DND-41 (cell line): ENCODE measurements at regions not wholly inside any gene's neighbourhood (a gene's known extent, or its start where the extent isn't known, plus 50 kb on each side); places are given as distances from the start of the nearest gene placed in this dataset.

Experiments
- ATAC-seq: fragments of 200-7000 bp; cut with Tn5 transposase; 3 replicates; pipeline ENCODE4 v1.9.1; 2021; ENCODE audit warnings: low read depth; ENCODE audit not compliant: insufficient read depth
- DNase-seq: peaks from one replicate; pipeline ENCODE4 v3.0.0-alpha.2; 2020
- H2AFZ ChIP-seq: 2 replicates; pipeline ENCODE4 v1.6.0; 2012; ENCODE audit warnings: low read depth, low read length
- H3K27ac ChIP-seq: 2 replicates; pipeline ENCODE4 v1.5.1; 2012; ENCODE audit warnings: low read length, inconsistent platforms
- H3K27me3 ChIP-seq: fragments of 200-600 bp; sonication (generic); 2 replicates; pipeline ENCODE4 v1.6.0; 2012; ENCODE audit warnings: low read length, mild to moderate bottlenecking, inconsistent platforms; ENCODE audit not compliant: insufficient read depth, poor library complexity
- H3K36me3 ChIP-seq: 2 replicates; pipeline ENCODE4 v1.5.1; 2012; ENCODE audit warnings: low read length, inconsistent platforms; ENCODE audit not compliant: insufficient read depth
- H3K4me1 ChIP-seq: 2 replicates; pipeline ENCODE4 v1.5.1; 2012; ENCODE audit warnings: mild to moderate bottlenecking, low read length; ENCODE audit not compliant: insufficient read depth
- H3K4me2 ChIP-seq: 2 replicates; pipeline ENCODE4 v1.6.0; 2012; ENCODE audit warnings: mild to moderate bottlenecking, moderate library complexity, low read length, inconsistent platforms; ENCODE audit not compliant: insufficient read depth
- H3K4me3 ChIP-seq, 2 experiments: fragments of 200-600 bp in 1 of 2; shearing (Covaris generic) in 1 of 2; 2 replicates each; pipeline ENCODE4 v1.5.1; 2012 to 2016; ENCODE audit warnings: inconsistent platforms in 2 of 2, low read length in 2 of 2, mild to moderate bottlenecking in 2 of 2, low read depth in 1 of 2, moderate library complexity in 1 of 2
- H3K79me2 ChIP-seq: 2 replicates; pipeline ENCODE4 v1.6.0; 2012; ENCODE audit warnings: low read length, inconsistent platforms; ENCODE audit not compliant: insufficient read depth
- H3K9ac ChIP-seq: 2 replicates; pipeline ENCODE4 v1.6.0; 2012; ENCODE audit warnings: low read depth, mild to moderate bottlenecking, inconsistent platforms, low read length, moderate library complexity
- H3K9me3 ChIP-seq: 2 replicates; pipeline ENCODE4 v1.5.1; 2012; ENCODE audit warnings: low read length, moderate library complexity, mild to moderate bottlenecking, inconsistent platforms; ENCODE audit not compliant: insufficient read depth, severe bottlenecking
- H4K20me1 ChIP-seq: 2 replicates; pipeline ENCODE4 v1.6.0; 2012; ENCODE audit warnings: low read length; ENCODE audit not compliant: insufficient read depth
- EZH2 ChIP-seq: IDR thresholded peaks from 3 replicates; pipeline ENCODE4 v1.6.1; 2012; ENCODE audit warnings: borderline replicate concordance, low read depth, mild to moderate bottlenecking, moderate library complexity, low read length, inconsistent platforms; ENCODE audit not compliant: severe bottlenecking
- TF ChIP-seq, protein P1 (sequence below): IDR thresholded peaks from 2 replicates; pipeline ENCODE4 v1.5.1; 2012; ENCODE audit warnings: borderline replicate concordance, low read length, moderate library complexity, mild to moderate bottlenecking; ENCODE audit not compliant: poor library complexity, severe bottlenecking; ENCODE audit errors: extremely low read depth

DNA sequence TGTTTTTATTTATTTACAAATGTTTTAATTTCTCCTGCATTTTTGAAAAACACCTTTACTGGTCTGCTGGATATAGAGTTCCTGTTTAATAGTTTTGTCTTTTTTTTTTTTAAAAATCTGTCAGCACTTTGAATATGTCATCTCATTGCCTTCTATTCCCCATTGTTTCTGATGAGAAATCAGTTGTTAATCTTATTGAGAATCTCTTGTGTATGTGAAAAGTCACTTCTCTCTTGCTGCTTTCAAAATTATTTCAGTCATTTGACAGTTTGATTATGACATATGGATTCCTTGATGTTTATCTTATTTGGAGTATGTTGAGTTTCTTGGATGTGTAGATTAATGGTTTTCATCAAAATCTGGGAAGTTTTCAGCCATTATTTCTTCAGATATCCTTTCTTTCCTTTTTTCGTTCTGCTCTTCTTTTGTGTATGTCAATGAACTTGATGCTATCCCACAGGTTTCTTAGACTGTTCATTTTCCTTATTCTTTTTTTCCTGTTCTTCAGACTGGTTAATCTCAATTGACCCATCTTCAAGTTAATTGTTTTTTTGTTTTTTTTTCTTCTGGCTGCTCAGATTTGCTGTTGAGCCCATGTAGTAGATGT, 51.2 kb upstream of the CCDC190 start:
- TF ChIP-seq, protein P1, sequence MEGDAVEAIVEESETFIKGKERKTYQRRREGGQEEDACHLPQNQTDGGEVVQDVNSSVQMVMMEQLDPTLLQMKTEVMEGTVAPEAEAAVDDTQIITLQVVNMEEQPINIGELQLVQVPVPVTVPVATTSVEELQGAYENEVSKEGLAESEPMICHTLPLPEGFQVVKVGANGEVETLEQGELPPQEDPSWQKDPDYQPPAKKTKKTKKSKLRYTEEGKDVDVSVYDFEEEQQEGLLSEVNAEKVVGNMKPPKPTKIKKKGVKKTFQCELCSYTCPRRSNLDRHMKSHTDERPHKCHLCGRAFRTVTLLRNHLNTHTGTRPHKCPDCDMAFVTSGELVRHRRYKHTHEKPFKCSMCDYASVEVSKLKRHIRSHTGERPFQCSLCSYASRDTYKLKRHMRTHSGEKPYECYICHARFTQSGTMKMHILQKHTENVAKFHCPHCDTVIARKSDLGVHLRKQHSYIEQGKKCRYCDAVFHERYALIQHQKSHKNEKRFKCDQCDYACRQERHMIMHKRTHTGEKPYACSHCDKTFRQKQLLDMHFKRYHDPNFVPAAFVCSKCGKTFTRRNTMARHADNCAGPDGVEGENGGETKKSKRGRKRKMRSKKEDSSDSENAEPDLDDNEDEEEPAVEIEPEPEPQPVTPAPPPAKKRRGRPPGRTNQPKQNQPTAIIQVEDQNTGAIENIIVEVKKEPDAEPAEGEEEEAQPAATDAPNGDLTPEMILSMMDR: no peak
- no peak for TF ChIP-seq EZH2
- Histone ChIP-seq H3K36me3 (no peaks in the 10 kb centered on the region), H3K4me2 (no peak overlapping the region), H2AFZ (no peak overlapping the region), H3K27ac (no peak overlapping the region), H3K79me2 (no peaks in the 10 kb centered on the region), H3K4me3 (no peak overlapping the region), H3K27me3 (no peaks in the 10 kb centered on the region), H3K9ac (no peak overlapping the region), H4K20me1 (no peaks in the 10 kb centered on the region), H3K4me1 (no peaks in the 10 kb centered on the region), H3K9me3 (no peaks in the 10 kb centered on the region)
- DNase-seq: no peak
- ATAC-seq: no peak
